ENCODE measurements at regions not wholly inside any gene's neighbourhood (a gene's known extent, or its start where the extent isn't known, plus 50 kb on each side); places are given as distances from the start of the nearest gene placed in this dataset.

DNA sequence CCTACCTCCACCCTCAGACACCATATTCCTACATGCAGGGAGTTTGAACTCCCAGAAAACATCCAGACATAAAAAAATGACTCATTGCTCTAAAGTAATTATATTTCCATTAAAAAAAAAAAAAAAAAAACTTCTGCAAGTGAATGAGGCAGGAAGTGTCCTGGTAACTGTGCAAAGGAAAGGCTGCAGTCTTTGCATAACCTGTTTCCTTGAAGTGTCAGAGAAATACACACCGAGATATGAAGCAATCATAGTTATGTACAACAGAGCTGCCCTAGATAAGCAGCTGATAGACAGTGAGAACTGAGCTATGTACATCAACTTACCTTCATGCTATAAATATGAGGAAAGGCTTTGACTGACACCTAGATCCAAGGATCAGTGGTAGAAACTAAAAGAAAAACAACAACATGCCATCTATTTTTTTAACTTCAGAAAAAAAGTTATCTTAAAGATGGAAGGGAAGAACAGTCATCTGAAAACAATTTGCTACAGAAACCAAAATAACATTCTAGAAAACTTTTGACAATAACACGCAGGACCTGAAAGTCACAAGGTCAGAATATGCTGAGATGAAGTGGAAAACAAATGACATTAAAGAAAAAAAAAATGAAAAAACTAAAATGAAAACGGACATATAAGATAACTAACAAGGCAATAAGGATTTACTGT is 263.2 kb downstream of the SEC23A start:
- DNase-seq = no peak

- DNase-seq = no peak
Observed at GRCh38 chr14:38838979-38839323, 264.1 kb downstream of the SEC23A start.

GRCh38 chr14:38838049-38838978 is 264.7 kb downstream of the SEC23A start:
- DNase-seq = no peak

GRCh38 chr14:38837343-38838048 is 265.5 kb downstream of the SEC23A start:
- DNase-seq = no peak

DNA sequence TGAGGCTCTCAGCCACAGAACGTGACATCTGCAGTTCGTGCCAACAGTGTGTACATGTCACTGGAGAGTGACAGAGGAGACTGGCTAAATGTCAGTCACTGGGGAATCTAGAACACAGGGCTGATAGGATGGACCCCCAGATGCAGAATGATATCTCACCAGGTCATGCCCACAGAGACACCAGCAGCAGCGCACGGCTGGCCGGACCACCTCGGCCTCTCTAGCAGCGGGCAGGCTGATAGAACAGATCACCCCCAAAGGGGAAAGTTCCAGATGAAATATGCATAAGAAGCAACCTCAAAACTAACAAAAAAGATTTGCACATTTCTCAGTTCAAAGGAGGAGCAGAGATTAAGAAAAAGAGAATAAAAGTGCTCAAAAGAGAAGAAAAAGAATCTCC is 266.5 kb downstream of the SEC23A start:
- DNase-seq = no peak

- DNase-seq = no peak
Observed at GRCh38 chr14:38835874-38836273, 267.2 kb downstream of the SEC23A start.

GRCh38 chr14:38828183-38828827 is 274.7 kb downstream of the SEC23A start:
- no peak for DNase-seq

DNA sequence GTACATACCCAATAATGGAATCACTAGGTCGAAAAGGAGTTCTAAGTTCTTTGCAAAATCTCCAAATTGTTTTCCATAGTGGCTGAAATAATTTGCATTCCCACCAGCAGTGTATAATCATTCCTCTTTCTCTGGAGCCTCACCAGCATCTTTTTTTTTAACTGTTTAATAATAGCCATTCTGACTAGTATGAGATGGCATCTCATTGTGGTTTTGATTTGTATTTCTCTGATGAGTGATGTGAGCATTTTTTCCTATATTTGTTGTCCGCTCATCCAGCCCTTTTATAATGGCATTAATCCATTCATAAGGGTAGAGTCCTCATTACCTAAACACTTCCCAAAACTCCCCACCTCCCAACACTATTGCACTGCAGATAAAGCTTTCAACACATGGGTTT is 278.3 kb downstream of the SEC23A start:
- DNase-seq = no peak

GRCh38 chr14:38818555-38818954 is 284.5 kb downstream of the SEC23A start:
- no peak for DNase-seq

DNA sequence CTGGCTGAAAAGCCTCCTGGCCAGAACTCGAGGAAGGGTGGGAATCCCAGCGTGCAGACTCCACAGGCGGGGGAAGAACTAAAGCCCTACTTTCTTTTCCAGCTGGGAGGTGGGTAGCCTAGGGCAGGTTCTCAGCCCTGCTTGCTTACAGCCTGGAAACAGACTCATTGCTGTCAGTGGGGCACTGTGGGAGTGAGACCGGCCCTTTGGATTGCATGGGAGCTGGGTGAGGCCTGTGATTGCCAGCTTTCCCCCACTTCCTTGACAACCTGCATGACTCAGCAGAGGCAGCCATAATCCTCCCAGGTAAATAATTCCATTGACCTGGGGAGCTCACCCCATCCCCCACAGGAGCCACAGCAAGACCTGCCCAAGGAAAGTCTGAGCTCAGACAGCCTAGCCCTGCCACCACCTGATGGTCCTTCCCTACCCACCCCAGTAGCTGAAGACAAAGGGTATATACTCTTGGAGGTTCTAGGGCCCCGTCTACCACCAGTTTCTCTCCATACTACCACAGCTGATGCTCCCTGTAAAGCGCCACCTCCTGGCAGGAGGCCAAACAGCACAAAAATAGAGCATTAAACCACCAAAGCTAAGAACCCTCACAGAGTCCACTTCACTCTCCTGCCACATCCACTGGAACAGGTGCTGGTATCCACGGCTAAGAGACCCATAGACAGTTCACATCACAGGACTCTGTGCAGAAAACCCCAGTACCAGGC is 294.1 kb downstream of the SEC23A start:
- no peak for DNase-seq

DNA sequence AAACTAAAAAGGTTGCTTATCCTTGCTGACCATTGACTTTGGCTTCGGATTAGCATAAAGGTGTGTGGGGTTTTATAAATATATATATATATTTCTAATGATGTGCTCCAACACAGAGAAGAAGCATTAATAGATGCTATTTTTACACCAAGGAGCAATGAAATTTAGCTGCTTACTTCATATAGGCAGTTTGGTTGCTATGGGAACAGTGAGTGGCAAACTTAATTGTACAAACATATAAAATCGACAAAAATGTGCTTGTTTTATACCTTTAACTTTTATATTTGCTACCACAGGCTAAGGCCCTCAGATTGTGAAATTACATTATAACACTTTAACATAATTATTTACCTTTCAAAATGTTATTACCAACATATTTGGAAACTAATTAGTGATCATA is 303.4 kb downstream of the SEC23A start:
- DNase-seq = no peak

DNA sequence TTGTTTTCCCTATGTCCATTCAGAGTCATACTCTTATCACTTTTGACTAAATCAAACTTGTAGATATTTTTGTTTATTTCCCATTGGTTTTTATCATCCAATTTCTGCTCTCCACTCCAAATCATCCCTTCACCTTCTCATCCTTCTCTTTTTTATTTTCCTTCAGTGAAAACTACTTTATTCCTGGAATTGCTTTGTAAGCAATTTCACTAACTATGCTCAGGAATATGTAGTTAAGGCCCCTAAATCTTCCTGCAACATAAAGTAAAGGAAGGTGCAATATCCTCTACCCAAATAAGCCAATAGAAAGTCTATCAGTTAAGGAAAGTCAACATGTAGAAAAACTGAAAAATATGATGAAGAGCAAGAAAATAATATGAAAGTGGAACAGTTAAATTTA is 308.4 kb downstream of the SEC23A start:
- DNase-seq = no peak

DNA sequence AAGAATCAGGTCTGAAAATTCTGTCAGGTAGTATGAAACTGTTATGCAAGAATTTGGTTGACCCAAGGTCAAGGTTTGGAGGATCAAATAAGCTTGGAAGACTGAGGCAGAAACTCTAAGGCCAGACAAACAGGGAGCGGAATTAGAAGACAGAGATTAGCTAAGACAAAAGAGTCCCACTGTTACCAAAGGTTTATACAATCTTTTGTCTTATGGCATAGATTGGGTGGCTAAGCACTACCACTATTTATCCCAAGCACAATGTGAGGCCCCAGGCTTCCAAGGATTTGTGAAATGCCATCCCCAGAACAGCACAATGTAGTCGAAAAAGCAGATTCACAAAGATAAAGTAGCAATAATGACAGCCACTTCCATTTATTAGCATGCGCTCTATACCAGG is 311.2 kb downstream of the SEC23A start:
- DNase-seq = no peak

DNA sequence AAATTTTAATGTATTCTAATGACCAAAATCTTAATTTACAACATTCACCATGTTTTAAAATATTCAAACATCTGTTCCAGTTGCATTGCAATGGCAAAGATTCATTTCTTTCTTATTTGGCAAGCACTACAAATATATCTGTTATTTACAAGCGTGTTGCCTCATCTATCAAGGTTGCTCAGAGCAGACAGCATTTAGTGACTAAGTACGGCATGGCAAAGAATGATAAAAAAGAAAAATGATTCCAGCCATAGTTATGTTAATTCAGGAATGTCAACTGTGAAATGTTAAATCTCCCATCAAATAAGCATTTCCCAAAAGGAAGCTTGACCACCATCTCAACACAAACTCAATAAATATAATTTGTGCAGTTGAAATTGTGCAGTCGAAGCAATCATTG is 312.1 kb downstream of the SEC23A start:
- no peak for DNase-seq

- DNase-seq = no peak
Observed at GRCh38 chr14:38789805-38790204, 313.2 kb downstream of the SEC23A start.

DNA sequence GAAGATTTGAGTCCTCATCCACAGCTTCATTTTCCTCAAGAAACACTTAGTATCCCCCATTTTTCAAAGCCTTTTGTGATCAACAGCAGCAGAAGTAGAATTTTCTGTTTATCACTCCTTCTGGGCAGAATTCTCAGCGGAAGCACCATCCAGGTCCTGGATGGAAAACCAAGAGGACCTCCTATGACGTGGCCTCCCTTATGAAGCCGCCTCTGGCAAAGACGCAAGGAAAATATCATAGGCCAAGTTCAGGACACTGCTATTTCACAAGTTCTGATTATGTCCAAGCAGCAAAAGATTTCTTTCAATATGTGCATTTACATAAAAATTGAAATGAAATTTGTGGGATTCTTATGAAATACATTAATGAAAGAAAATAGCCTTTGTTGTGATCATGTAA is 315.0 kb downstream of the SEC23A start:
- DNase-seq = no peak

- no peak for DNase-seq
Observed at GRCh38 chr14:38786921-38787320, 316.1 kb downstream of the SEC23A start.

DNA sequence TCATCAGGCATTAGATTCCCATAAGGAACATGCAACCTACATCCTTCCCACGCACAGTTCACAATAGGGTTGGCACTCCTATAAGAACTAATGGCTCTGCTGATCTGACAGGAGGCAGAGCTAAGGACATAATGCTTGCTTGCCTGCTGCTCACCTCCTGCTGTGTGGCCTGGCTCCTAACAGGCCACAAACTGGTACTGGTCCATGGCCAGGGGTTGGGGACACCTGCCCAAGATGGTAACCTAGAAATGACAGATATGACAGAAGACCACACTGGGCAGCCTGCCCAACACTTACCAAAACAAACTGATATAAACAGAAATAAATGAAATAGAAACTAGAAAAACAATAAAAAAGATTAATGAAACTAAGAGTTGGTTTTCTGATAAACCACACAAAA is 325.6 kb downstream of the SEC23A start:
- DNase-seq = no peak

- no peak for DNase-seq
Observed at GRCh38 chr14:38775986-38776385, 327.0 kb downstream of the SEC23A start.

- no peak for DNase-seq
Observed at GRCh38 chr14:38774162-38774561, 328.9 kb downstream of the SEC23A start.

DNA sequence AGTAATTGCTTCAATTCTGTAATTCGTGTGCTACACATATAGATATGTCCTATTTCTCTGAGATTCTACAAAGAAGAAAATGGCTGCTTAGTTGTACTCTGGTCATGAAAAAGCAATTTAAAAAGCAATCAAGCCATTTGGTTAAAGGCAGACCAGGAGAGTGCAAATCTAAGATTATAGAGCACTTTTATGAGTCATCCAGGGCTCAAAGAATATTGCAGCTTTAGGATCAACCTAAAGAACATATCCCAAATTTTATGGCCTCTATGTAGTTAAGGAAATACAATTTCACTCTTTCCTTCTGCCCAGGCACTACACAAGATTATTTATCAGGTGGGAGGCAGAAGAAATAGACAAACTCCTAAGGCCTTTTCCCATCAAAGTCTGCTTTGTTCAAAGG is 332.8 kb downstream of the SEC23A start:
- no peak for DNase-seq

DNA sequence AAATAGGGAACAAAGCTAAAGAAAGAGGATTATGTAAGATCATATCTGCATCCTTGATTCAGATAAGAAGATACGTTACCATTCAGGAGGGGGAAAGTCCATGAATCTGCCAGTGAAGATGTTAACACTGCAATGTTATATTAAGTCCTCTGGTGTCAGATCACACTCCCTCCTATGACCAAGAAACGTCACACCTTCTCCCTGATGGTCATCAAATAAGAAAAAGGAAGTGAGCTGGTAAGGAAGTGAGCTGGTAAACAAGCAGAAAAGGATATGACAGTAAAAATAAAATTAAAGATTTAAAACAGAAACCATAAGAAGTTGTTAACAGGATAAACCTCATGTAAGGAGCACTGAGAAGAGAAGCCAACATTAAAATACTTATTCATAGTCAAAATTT is 340.2 kb downstream of the SEC23A start:
- DNase-seq = no peak

- no peak for DNase-seq
Observed at GRCh38 chr14:38762426-38762825, 340.6 kb downstream of the SEC23A start.

All from T-helper 9 cell (primary cell).